GM18502 (cell line): ENCODE measurements at regions not wholly inside any gene's neighbourhood (a gene's known extent, or its start where the extent isn't known, plus 50 kb on each side); places are given as distances from the start of the nearest gene placed in this dataset.

Experiments
- ATAC-seq: cut with Tn5 transposase; IDR thresholded peaks from one replicate; pipeline ENCODE4 v1.9.1; 2021; ENCODE audit warnings: mild to moderate bottlenecking; ENCODE audit not compliant: unreplicated experiment, poor library complexity

GRCh38 chrX:16436348-16437188, 213.4 kb upstream of the S100G start:
- ATAC-seq = peak; percentile 73

- ATAC-seq = no peak
Observed at GRCh38 chrX:16440446-16440845, 209.5 kb upstream of the S100G start.

DNA sequence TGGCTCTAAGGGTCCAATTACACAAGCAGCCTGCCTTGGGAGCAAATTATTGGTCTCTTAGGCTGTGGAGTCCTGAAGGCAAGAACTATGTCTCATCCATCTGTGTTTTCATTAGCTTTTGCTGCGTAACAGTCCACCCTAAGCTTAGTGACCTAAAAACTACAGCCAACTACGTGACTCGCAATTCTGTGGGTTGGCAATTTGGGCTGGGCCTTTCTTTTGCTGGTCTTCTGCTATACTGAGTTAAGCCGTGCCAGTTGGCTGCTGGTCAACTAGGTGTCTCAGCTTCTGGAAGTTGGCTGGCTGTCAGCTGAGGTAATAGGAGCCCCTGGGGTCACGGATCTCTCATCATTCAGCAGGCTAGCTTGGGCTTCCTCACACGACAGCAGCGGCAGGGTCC, 205.6 kb upstream of the S100G start:
- ATAC-seq = no peak

GRCh38 chrX:16445166-16445752, 204.7 kb upstream of the S100G start:
- ATAC-seq = peak; percentile 80

GRCh38 chrX:16451334-16451733, 198.6 kb upstream of the S100G start:
- no peak for ATAC-seq

- ATAC-seq = no peak
Observed at GRCh38 chrX:16454926-16455325, 195.0 kb upstream of the S100G start.

DNA sequence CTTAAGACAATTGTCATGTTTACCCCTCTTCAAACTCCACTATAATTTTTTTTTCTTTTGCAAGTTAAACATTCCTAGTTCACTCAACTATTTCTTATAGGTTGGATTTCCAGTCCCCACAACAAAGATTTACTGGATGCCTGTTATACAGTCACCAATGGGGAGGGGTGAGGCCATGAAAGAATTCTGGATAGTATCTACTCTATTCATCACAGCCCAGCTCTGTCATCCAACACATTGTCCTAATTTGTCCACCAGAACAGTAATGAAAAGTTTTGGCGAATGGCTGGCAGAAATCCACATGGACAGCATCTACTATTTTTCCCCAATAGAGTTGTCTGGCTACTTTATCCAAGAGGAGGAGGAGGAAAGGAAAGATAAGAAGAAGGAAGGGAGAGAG, 192.7 kb upstream of the S100G start:
- no peak for ATAC-seq

- ATAC-seq = no peak
Observed at GRCh38 chrX:16458208-16458607, 191.8 kb upstream of the S100G start.

GRCh38 chrX:16459008-16459407, 190.9 kb upstream of the S100G start:
- no peak for ATAC-seq

GRCh38 chrX:16461968-16462367, 188.0 kb upstream of the S100G start:
- ATAC-seq = no peak

DNA sequence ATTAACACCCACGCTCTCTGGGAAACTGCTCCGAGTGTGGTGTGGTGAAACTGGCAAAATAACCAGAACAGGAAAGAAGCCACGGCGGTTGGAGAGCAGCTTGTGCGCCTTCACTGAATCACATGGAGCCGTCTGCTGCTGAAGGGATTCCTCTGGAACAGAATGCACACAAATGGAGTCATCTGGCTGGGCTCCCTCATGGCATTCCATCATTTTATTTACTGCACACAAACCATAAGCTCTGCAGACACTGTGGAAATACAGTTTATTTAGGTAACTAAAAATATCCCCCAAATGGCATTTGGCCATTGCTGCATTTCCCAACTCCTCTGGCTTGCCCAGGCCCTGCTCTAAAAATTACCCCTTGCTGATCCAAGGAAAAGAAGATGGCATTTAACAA, 187.0 kb upstream of the S100G start:
- no peak for ATAC-seq

- no peak for ATAC-seq
Observed at GRCh38 chrX:16464369-16464768, 185.6 kb upstream of the S100G start.

GRCh38 chrX:16465081-16465876, 184.7 kb upstream of the S100G start:
- no peak for ATAC-seq

GRCh38 chrX:16466640-16467432, 183.1 kb upstream of the S100G start:
- no peak for ATAC-seq

GRCh38 chrX:16469870-16470269, 180.1 kb upstream of the S100G start:
- no peak for ATAC-seq

DNA sequence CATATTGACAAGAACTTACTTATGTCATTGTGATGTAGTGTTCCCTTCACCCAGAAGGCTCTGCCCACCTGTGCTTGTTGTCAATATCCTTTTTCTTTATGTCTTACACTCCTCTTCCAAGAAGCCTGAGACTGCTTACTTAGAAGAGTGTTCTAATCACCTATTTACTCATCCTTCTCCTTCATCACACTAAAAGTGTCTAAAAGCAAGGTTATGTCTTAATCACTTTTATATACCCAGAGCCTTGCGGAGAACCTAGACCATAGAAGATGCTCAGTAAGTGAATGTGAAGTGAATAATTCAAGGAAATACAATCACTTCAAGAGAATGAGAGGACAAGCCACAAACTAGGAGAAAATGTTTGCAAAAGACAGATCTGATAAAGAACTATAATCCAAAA, 177.6 kb upstream of the S100G start:
- ATAC-seq = no peak

- no peak for ATAC-seq
Observed at GRCh38 chrX:16474511-16474910, 175.4 kb upstream of the S100G start.

GRCh38 chrX:16476009-16476408, 173.9 kb upstream of the S100G start:
- ATAC-seq = no peak

- ATAC-seq = no peak
Observed at GRCh38 chrX:16476692-16477091, 173.3 kb upstream of the S100G start.

GRCh38 chrX:16479206-16479869, 170.6 kb upstream of the S100G start:
- no peak for ATAC-seq
